ENCODE measurements at regions not wholly inside any gene's neighbourhood (a gene's known extent, or its start where the extent isn't known, plus 50 kb on each side); places are given as distances from the start of the nearest gene placed in this dataset.
"Not testable (repeated sequence)": the region's sequence is repeated elsewhere in the genome, so short reads cannot be mapped to it uniquely, and the experiment has no call there.

GRCh38 chr17:53631486-53631885 is 191.2 kb upstream of the KIF2B start:
- no peak for DNase-seq

- DNase-seq = no peak
Observed at GRCh38 chr17:53630638-53631037, 192.1 kb upstream of the KIF2B start.

- no peak for DNase-seq
Observed at GRCh38 chr17:53630115-53630514, 192.6 kb upstream of the KIF2B start.

GRCh38 chr17:53629188-53629587 is 193.5 kb upstream of the KIF2B start:
- no peak for DNase-seq

GRCh38 chr17:53628011-53628410 is 194.7 kb upstream of the KIF2B start:
- no peak for DNase-seq

- no peak for DNase-seq
Observed at GRCh38 chr17:53627511-53627910, 195.2 kb upstream of the KIF2B start.

- no peak for DNase-seq
Observed at GRCh38 chr17:53626286-53626685, 196.4 kb upstream of the KIF2B start.

- no peak for DNase-seq
Observed at GRCh38 chr17:53619025-53619424, 203.7 kb upstream of the KIF2B start.

- DNase-seq = not testable (repeated sequence)
Observed at GRCh38 chr17:53608208-53608607, 214.5 kb upstream of the KIF2B start.

- DNase-seq = no peak
Observed at GRCh38 chr17:53607475-53607874, 215.3 kb upstream of the KIF2B start.

GRCh38 chr17:53588317-53588716 is 234.4 kb upstream of the KIF2B start:
- DNase-seq = no peak

GRCh38 chr17:53574038-53574437 is 248.7 kb upstream of the KIF2B start:
- no peak for DNase-seq

- DNase-seq = no peak
Observed at GRCh38 chr17:53571342-53571741, 251.4 kb upstream of the KIF2B start.

GRCh38 chr17:53570731-53571130 is 252.0 kb upstream of the KIF2B start:
- no peak for DNase-seq

- DNase-seq = no peak
Observed at GRCh38 chr17:53560953-53561352, 261.8 kb upstream of the KIF2B start.

GRCh38 chr17:53548252-53548651 is 274.5 kb upstream of the KIF2B start:
- DNase-seq = no peak

GRCh38 chr17:53543472-53543871 is 279.3 kb upstream of the KIF2B start:
- DNase-seq = no peak

- DNase-seq = no peak
Observed at GRCh38 chr17:53538129-53538617, 284.6 kb upstream of the KIF2B start.

- no peak for DNase-seq
Observed at GRCh38 chr17:53527473-53527872, 295.3 kb upstream of the KIF2B start.

- no peak for DNase-seq
Observed at GRCh38 chr17:53525590-53525989, 297.1 kb upstream of the KIF2B start.

- no peak for DNase-seq
Observed at GRCh38 chr17:53516636-53517035, 306.1 kb upstream of the KIF2B start.

GRCh38 chr17:53499277-53499676 is 323.4 kb upstream of the KIF2B start:
- no peak for DNase-seq

GRCh38 chr17:53496356-53496755 is 326.4 kb upstream of the KIF2B start:
- DNase-seq = no peak

GRCh38 chr17:53492532-53492931 is 330.2 kb upstream of the KIF2B start:
- no peak for DNase-seq

GRCh38 chr17:53490447-53490968 is 332.2 kb upstream of the KIF2B start:
- DNase-seq = no peak

GRCh38 chr17:53483704-53484103 is 339.0 kb upstream of the KIF2B start:
- no peak for DNase-seq
